ENCODE measurements at regions not wholly inside any gene's neighbourhood (a gene's known extent, or its start where the extent isn't known, plus 50 kb on each side); places are given as distances from the start of the nearest gene placed in this dataset.

GRCh38 chr16:35150805-35151312 lies 1691.4 kb downstream of the TP53TG3F start (continued):
- TF ChIP-seq SMARCA4 (IDR thresholded peaks at IDR 0.05): no peak
- TF ChIP-seq ZFX (CRISPR knock-in tag; IDR thresholded peaks at IDR 0.05): no peak
- no peak for TF ChIP-seq NR4A1 (CRISPR knock-in tag; IDR thresholded peaks at IDR 0.05)
- TF ChIP-seq NR4A1 (tag; IDR thresholded peaks at IDR 0.05): no peak
- TF ChIP-seq SMARCE1 (IDR thresholded peaks at IDR 0.05): no peak
- TF ChIP-seq PRPF4 (IDR thresholded peaks at IDR 0.05; ENCODE audit: insufficient read depth, low read depth, low read length, poor library complexity, severe bottlenecking): no peak

DNA sequence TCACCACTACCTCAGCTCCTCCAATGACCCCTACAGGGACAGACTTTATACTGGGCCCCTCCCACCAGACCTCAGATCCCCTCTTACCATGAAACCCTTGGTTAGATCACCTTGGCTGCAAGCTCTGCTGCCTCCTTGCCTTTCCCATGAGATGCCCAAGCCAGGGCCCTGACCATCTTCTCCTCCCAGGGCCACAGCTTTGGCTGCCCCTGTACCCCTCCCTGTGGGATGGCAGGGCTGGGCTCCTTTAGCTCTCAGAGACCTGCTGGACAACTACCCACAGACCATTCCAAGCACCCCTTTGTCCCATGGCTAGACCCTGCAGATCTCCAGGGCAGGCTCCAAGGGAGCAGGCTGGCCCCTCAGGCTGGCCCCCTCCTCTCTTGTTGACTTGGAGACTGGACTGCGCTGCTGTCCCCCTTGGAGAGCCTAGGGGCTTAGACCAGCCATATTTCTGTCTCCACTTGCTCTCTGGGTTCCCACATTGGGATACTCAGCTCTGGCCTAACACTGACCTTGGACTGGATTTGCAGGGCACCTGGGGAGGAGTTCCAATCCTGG lies 1692.7 kb downstream of the TP53TG3F start:
- TF ChIP-seq ID3 (CRISPR knock-in tag; IDR thresholded peaks at IDR 0.05) (no peak), ID3 (tag; IDR thresholded peaks at IDR 0.05) (no peak), DPF2 (IDR thresholded peaks at IDR 0.05) (no peak), TBL1XR1 (IDR thresholded peaks at IDR 0.05; ENCODE audit: low read length in 2 of 2) (no peak), ZNF324 (CRISPR knock-in tag; IDR thresholded peaks at IDR 0.05) (no peak), ERF (CRISPR knock-in tag; IDR thresholded peaks at IDR 0.05) (no peak), PHTF2 (CRISPR knock-in tag; IDR thresholded peaks at IDR 0.05) (no peak), PRMT5 (CRISPR knock-in tag; IDR thresholded peaks at IDR 0.05) (no peak), KHSRP (IDR thresholded peaks at IDR 0.05) (no peak)
- no peak overlapping the region for H2AFZ ChIP-seq (ENCODE audit: low read depth, low read length)
- no peak for ATAC-seq
- H3K36me3 ChIP-seq (ENCODE audit: control insufficient read depth, insufficient read depth, low read length): no peaks in the 10 kb centered on the region
- CTCF ChIA-PET (ENCODE audit: low intra/inter-chr PET ratio): no interaction called here
- H4K20me1 ChIP-seq (replicated peaks; ENCODE audit: control insufficient read depth, insufficient read depth, low read length): no peaks in the 10 kb centered on the region
- H3K9ac ChIP-seq (ENCODE audit: insufficient read depth in 1 of 2, low read depth in 2 of 2, low read length in 2 of 2): no peak overlapping the region
- no peaks in the 10 kb centered on the region for H3K79me2 ChIP-seq (ENCODE audit: control insufficient read depth, insufficient read depth, low read length)
- no CpG with 5 or more reads among the region's 1 CpG for WGBS (ENCODE audit: insufficient coverage, low coverage, missing lambda C conversion rate)
- BruUV-seq (replicated peaks): no TSS peak
- intact Hi-C loops (cut with micrococcal nuclease): no loop called here
- no peak overlapping the region for H3K27ac ChIP-seq (ENCODE audit: extremely low read depth, low read depth, low read length)
- FAIRE-seq: no peak
- no peaks in the 10 kb centered on the region; the same call in 1 of the 2 replicates for H3K9me3 ChIP-seq (replicated peaks; ENCODE audit: control insufficient read depth, insufficient read depth, low read depth, low read length)
- in situ Hi-C loops (cut with MboI): no loop called here
- H3K27me3 ChIP-seq (ENCODE audit: control insufficient read depth in 2 of 2, insufficient read depth in 2 of 2, low read length in 2 of 2): no peaks in the 10 kb centered on the region
- no peak overlapping the region for H3K4me3 ChIP-seq
- H3K4me1 ChIP-seq (replicated peaks in 1 of 2; ENCODE audit: control insufficient read depth in 2 of 2, insufficient read depth in 2 of 2, low read length in 2 of 2): no peaks in the 10 kb centered on the region
- POLR2A ChIA-PET: no interaction called here
- no peaks in the 10 kb centered on the region for H3K9me1 ChIP-seq (ENCODE audit: control insufficient read depth, insufficient read depth, low read length)
- no peak for DNase-seq (ENCODE audit: extremely low read depth in 1 of 4, low spot score in 3 of 4)
- no peak overlapping the region for H3K4me2 ChIP-seq (ENCODE audit: insufficient read depth, low read length)

Measured in K562 (cell line).